Loucy (cell line): ENCODE measurements at regions not wholly inside any gene's neighbourhood (a gene's known extent, or its start where the extent isn't known, plus 50 kb on each side); places are given as distances from the start of the nearest gene placed in this dataset.
"Not testable (repeated sequence)": the region's sequence is repeated elsewhere in the genome, so short reads cannot be mapped to it uniquely, and the experiment has no call there.

Experiments used
- CTCF ChIP-seq: fragments of 200-600 bp; sonication (generic); conservative IDR thresholded peaks from 2 replicates; pipeline ENCODE4 v1.5.1; 2014; ENCODE audit warnings: mild to moderate bottlenecking, antibody characterized with exemption, low read length
- EZH2phosphoT487 ChIP-seq: fragments of 200-600 bp; IDR thresholded peaks from 2 replicates; pipeline ENCODE4 v1.6.1; 2018; ENCODE audit warnings: antibody characterized with exemption, mild to moderate bottlenecking, moderate library complexity, borderline replicate concordance

GRCh38 chr2:87657915-87658314 lies 90.0 kb upstream of the PLGLB2 start:
- TF ChIP-seq CTCF, EZH2phosphoT487: not testable (repeated sequence)
